AG10803 (cell line): ENCODE measurements at regions not wholly inside any gene's neighbourhood (a gene's known extent, or its start where the extent isn't known, plus 50 kb on each side); places are given as distances from the start of the nearest gene placed in this dataset.
"Not testable (repeated sequence)": the region's sequence is repeated elsewhere in the genome, so short reads cannot be mapped to it uniquely, and the experiment has no call there.

Source experiments
- DNase-seq: peaks from one replicate; pipeline ENCODE4 v3.0.0; 2010; ENCODE audit warnings: low read depth
- H3K4me3 ChIP-seq: 2 replicates; pipeline ENCODE4 v1.5.1; 2011; ENCODE audit warnings: mild to moderate bottlenecking, low read length, control low read depth
- TF ChIP-seq, protein P1 (sequence below): conservative IDR thresholded peaks from 2 replicates; pipeline ENCODE4 v1.5.1; 2011; ENCODE audit warnings: mild to moderate bottlenecking, low read length, control low read depth, inconsistent platforms

DNA sequence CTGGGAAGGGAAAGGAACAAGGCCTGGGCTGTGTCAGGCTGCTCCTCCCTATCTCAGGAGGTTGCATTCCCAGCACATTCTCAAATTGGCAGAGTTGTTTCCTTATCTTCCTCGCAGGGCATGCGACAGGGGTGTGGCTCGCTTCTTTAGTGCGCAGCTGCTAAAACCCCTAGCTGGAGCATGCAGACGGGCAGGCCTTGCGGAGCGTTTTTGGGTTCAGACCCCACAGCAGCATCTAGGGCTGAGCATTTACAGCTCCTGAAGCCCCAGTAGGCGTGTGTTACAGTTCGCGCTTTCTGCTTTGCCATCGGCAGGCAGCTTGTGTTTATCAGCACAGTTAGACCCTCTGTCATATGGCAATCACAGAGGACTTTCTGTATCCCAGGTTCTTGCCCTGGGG is 392.4 kb downstream of the TECRL start:
- DNase-seq, result no peak
- TF ChIP-seq, protein P1, sequence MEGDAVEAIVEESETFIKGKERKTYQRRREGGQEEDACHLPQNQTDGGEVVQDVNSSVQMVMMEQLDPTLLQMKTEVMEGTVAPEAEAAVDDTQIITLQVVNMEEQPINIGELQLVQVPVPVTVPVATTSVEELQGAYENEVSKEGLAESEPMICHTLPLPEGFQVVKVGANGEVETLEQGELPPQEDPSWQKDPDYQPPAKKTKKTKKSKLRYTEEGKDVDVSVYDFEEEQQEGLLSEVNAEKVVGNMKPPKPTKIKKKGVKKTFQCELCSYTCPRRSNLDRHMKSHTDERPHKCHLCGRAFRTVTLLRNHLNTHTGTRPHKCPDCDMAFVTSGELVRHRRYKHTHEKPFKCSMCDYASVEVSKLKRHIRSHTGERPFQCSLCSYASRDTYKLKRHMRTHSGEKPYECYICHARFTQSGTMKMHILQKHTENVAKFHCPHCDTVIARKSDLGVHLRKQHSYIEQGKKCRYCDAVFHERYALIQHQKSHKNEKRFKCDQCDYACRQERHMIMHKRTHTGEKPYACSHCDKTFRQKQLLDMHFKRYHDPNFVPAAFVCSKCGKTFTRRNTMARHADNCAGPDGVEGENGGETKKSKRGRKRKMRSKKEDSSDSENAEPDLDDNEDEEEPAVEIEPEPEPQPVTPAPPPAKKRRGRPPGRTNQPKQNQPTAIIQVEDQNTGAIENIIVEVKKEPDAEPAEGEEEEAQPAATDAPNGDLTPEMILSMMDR, result no peak
- H3K4me3 ChIP-seq, result no peak overlapping the region

DNA sequence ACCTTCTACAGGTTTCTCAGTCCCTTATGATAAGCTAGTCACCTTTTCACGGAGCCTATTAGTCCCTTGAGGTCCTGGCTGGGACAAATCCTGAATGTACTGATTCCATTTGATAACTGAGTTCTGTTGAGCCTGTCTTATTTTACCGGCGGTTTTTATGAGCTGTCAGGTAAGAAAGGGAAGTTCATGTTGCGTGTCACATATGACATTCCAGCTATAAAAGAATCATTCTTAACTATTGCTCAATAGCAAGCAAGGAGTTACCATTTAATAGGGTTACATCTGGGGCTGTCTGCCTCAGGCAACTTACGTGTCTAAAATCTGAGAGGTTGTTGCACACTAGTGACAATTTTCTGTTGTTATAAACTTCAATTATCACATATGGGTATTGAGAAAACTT is 394.6 kb downstream of the TECRL start:
- TF ChIP-seq, protein P1, result no peak
- no peak for DNase-seq
- no peak overlapping the region for H3K4me3 ChIP-seq

DNA sequence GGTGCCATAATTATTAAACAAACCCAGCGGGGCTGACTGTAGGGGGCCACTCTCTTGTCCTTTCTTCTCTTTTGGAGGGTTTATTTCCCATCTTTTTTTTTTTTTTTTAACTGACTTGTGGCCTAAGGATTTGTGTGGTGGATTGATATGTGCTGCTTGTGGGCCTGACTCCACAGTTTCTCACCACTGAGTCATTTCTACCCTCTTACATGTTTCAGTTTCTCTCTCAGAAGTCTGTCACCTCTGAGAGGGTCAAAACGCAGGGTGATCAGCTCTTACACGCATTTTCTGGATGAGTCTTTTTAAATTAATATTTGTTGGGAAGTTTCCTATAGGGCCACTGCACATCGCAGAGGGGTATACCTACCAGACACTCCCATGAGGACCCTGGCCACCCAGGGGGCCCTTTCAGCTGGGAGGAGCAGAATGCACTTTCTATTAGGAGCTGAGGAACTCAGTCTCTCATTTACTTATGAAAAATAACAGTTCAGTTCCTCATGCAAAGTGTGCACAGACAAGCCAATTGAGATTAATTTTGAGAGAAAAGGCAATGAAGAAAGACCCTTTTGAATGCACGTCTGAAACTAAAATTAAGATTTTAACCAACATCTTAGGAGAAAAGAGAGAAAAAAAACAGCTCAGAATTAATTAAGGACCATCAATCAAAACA is 407.9 kb downstream of the TECRL start:
- no peak for DNase-seq
- H3K4me3 ChIP-seq, result no peak overlapping the region
- TF ChIP-seq, protein P1, result no peak

DNA sequence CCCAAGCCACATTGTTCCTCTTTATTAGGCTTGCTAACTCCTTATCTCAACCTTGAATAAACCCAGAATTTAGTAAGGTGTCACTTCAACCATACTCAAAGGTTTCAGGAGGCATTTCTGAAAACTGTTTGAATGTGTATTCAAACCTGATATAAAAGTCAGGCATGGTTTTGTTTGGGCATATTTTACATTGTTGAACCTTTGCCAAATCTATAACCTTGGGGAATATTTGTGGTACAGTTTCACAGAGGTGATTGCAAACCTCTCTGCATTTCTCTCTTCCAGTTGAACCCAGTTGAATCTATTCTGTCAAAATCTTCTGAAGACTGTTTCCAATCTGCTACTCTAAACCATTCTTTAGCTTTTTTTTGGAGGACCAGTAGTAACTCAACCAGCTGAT is 409.0 kb downstream of the TECRL start:
- TF ChIP-seq, protein P1, result no peak
- no peak for DNase-seq
- no peak overlapping the region for H3K4me3 ChIP-seq

DNA sequence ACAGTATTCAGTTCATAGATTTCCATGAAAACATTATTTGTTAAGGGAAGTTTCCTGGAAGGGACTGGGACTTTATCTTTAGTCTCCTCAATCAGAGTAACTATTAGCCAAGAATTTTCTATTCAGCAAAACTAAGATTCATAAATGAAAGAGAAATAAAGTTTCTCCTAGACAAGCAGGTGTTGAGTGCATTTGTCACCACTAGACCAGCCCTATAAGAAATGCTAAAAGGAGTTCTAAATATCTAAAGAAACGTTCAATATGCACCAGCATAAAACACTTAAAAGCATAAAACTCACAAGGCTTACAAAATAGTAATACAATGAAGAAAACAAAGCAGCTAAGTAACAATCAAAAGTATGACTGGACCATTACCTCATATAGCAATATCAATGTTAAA is 423.0 kb downstream of the TECRL start:
- no peak for DNase-seq
- H3K4me3 ChIP-seq, result no peak overlapping the region
- TF ChIP-seq, protein P1, result no peak

DNA sequence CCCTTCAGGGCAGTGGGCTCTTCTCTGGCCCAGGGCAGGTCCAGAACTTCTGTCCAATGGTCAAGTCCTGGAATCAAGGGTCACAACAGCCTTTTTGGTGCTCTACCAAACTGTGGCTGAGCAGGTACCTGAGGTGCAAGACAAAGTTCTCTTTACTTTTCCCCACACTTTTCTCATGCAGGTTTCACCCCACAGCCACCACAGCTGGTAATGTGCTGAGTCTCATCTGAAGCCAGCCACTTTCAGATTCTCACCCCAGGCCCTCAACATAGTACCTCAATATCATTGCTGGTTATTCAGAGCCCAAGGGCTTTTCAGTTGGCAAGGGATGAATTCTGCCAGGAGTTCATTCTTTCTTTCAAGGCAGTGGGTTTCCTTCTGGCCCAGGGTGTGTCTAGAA is 426.0 kb downstream of the TECRL start:
- TF ChIP-seq, protein P1, result no peak
- DNase-seq, result no peak
- H3K4me3 ChIP-seq, result no peak overlapping the region

DNA sequence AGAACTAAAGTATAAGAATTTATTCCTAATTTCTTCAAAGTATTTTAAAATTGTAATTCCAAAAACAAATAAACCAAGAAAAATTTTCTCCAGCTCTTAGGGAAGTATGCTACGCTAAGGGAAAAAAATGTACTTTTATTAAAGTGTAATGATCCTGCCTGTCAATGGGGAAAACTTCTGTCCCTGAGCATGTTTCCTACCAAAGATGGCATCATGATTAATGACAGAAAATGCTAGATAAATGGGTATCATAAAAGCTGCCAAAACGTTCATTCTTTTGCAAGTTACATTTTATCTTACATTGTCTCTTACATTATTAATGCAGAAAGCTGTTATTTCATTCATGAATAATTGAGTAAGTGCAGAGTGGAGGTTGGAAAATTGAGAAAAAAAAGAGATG is 443.4 kb downstream of the TECRL start:
- no peak for DNase-seq
- no peak overlapping the region for H3K4me3 ChIP-seq
- TF ChIP-seq, protein P1, result no peak

DNA sequence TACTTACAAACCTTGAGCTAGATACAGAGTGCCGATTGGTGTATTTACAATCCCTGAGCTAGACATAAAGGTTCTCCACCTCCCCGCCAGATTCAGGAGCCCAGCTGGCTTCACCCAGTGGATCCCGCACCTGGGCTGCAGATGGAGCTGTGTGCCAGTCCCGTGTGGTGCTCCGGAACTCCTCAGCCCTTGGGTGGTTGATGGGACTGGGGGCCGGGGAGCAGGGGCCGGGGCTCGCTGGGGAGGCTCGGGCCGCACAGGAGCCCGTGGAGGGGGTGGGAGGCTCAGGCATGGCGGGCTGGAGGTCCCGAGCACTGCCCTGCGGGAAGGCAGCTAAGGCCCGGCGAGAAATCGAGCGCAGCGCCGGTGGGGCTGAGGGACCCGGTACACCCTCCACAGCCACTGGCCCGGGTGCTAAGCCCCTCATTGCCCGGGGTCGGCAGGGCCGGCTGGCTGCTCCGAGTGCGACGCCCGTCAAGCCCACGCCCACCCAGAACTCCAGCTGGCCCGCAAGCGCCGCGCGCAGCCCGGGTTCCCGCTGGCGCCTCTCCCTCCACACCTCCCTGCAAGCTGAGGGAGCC is 466.5 kb downstream of the TECRL start:
- not testable (repeated sequence) for DNase-seq, H3K4me3 ChIP-seq
